COLO829 (cell line): ENCODE measurements at regions not wholly inside any gene's neighbourhood (a gene's known extent, or its start where the extent isn't known, plus 50 kb on each side); places are given as distances from the start of the nearest gene placed in this dataset.

Experiments
- DNase-seq: peaks from one replicate; pipeline ENCODE4 v3.0.0; 2012; ENCODE audit warnings: low spot score

DNA sequence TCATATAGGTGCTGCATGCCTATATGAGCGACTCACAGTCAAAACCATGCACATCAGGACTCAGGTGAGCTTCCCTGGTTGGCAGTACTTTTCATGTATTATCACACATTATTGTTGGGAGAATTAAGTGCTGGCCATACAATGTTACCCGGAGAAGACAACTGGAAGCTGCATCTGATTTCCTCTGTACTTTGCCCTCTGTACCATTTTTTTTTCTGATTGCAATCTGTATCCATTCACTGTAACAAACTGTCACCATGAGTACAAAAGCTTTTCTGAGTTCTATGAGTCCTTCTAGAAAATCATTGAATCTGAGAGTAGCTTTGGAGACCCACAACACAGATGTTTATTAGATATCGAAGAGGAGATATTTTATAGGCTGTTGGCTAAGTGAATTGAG lies 651.0 kb downstream of the NR2F1-AS1 start:
- DNase-seq = no peak

DNA sequence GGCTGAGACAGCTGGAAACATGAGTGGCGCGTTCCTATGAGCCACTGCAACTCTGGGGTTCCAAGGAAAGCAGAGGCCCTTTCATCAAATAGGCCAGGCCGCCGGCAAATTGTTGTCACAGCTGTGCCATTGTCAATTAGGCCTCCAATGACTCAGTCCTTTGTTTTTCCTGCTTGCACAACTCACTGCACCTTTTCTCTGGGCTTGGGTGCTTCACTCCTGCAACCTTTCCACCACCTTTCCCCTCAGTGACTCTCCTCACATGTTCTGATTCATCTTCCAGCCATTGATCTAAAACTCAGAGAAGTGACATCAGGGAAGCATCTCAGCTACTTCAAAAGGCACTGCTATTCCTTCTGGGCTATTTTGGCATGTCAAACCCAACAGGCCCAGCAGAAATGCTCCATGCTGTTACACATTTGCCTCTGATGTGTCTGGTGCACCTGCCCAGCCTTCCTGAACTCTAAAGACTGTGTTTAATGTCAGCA lies 653.7 kb downstream of the NR2F1-AS1 start:
- DNase-seq = no peak

DNA sequence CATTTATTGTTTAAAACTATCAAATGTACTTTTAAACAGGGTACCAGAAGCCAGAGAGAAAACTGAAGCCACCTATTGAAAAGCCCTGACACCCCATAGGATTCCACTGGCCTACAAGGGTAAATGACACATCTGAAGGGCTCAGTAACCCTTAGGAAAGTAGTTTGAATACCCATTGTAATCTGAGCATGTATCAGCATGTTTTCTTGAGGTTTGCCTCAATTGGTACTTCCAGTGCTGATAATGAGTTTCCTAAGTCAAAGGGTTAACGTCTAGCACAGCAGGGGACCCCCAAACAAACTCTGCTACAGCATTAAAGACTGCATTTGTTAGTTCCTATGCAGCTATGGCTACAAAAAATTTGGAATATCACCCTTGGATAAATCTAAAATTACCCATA lies 657.1 kb downstream of the NR2F1-AS1 start:
- DNase-seq = no peak

DNA sequence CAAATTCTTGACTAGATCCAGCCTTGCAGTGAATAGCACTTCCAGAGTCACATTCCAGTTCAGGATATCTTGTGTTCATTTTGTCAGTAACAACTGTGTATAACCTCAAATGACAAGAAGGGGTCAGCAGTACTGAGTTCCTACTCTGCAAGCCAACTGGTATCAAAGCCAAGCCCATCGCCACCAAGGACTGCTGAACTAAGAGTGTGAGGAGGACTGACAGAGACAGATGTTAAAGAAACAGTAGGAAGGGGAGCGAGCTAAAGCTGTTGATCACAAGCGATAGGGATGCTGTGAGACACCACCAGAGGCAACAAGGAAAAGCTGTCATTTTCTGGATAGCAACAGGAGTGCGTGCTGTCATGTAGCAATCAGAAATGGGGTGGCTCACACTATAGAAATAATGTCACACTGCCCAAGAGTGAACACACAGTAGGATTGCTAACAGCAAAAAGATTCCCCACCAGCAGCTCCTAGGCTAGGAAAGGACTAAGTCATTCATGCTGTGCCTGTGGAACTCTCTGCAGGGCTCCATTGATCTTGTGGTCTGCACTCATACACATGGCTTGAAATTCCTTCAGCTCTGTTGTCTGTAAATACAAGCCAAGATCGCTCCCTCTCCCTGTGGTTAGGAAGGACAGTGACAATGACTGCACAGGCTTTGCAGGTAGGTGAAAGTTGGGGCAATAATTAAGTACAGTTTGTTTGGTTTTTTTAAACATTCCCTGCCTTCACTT lies 658.6 kb downstream of the NR2F1-AS1 start:
- DNase-seq = no peak

DNA sequence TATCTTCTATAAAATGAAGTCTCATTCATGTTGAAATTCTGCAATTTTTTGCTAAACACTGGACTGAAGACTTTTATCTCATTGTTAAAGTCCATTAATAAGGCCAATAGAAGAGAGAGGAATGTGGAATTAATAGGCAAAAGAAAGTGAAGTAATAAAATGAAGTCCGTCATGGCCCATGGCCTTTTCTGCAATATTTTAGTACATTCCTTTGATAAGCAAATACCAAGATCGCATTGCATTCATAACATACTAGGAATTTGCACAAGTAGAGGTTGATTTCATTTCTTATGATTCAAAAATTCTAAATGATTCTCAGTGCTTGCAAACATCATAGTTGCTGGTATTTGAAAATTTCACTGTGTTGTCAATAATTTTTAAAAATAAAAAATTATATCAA lies 664.0 kb downstream of the NR2F1-AS1 start:
- DNase-seq = no peak

DNA sequence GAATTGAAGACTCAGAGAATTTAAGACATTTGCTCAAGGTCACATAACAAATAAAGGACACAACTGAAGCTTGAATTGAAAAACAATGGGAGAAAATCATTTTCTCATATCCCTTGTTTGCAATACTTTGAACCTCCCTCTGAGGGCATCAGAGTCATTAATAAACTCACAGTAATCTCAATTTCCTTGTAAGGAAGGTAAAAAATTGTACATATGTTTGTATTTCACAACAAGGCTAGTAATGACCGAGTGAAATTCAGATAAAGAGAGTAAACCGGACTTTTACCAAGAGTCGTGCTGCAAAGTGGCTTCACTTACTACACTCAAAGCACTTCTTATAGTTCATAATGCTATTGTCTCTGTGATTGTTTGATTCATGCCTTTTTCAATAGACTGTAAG lies 665.0 kb downstream of the NR2F1-AS1 start:
- DNase-seq = no peak

DNA sequence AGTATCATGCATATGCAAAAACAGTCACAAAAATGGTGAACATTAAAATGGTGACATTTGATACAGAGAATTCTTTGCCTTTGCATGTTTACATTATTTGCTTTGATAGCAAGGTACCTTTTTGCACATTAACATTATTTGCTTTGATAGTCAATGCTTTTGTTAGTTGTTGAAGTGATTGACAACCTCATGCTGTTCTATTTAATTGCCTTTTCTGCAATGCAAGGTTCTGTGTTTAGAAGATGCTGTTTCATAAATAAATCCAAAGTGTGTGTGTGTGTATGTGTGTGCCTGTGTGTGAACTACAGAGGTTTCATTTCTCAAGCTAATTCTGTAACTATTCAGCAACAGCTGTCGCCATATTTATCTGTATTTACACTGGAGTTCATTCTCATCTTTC lies 668.7 kb downstream of the NR2F1-AS1 start:
- DNase-seq = no peak

DNA sequence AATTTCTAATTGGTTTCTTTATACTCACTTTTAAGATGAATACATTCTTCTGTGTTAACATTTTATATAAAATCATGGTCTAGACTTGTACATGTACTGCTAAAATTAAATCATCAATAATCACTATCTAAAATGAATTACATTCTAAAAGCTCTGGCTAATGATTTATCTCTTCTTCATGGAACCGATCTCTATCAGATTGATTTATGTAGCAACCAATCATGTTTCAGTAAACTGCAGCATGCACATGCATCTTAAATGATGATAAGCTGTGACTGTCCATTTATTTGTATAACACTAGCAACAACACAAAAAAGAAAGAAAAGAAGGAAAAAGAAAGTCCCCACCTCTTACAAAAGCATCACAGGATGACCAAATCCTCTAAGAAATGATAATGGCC lies 669.2 kb downstream of the NR2F1-AS1 start:
- no peak for DNase-seq

DNA sequence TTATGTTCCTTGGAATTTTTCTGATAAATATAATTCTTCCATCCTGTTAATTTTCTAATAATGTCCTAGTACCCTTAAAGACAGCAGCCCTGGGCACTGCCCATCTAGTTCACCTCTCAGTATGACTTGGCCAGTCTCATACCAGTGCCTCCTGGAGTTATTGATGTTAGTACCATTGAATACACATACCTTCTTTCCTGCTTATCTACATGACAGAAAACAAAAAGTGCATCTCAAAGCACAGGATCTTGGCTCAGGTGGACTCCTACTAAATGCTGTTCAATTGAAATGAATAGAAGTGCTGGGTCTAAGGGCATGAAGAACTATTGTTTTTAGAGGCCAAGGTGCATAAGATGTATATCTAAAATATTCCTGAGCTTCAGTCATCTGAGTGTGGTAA lies 669.7 kb downstream of the NR2F1-AS1 start:
- no peak for DNase-seq

DNA sequence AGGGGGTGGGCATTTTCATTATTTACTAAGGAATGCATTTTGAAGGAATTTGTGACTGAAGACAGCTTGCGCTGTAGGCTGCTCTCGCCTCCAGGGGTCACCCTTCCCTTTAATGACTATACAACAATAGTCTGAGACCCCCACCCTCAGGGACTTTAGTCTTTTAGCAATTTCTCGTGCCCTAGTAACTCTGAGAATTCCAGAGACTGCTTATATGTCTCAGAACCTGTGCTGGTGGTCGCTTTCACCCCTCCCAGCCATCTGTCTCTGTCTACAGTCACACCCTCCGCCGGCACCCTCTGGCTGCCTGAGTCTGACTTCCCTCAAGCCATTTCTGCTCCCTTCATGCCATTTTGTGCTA lies 671.4 kb downstream of the NR2F1-AS1 start:
- no peak for DNase-seq

DNA sequence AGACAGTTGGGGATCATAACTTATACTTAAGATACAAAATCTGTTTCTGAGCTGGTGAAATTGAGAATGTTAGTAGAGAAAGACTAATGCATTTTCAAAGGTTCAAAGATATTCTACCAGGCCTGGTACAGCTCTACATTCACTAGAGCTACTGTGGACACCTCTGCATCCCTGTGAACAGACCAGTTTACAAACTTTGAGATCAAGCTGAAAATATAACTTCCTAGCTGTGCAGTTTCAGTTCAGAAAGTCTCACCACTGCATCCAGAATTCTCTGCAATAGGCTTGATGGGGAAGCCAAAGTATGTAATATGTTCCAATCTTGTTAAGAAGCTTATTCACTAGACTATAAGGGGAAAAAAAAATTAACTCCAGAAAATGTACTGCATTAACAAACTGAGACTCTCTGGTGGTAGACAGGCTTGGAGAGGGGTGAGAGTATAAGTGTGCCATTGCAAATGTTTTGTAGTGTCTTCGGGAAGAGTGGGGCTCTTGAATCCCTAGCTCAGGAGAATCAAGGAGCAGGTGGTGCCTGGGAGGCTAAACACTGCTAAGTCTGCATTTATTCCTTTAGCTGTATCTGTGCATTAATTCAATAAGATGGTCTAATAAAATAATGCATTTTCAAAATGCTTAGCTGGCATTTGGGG lies 671.9 kb downstream of the NR2F1-AS1 start:
- no peak for DNase-seq

DNA sequence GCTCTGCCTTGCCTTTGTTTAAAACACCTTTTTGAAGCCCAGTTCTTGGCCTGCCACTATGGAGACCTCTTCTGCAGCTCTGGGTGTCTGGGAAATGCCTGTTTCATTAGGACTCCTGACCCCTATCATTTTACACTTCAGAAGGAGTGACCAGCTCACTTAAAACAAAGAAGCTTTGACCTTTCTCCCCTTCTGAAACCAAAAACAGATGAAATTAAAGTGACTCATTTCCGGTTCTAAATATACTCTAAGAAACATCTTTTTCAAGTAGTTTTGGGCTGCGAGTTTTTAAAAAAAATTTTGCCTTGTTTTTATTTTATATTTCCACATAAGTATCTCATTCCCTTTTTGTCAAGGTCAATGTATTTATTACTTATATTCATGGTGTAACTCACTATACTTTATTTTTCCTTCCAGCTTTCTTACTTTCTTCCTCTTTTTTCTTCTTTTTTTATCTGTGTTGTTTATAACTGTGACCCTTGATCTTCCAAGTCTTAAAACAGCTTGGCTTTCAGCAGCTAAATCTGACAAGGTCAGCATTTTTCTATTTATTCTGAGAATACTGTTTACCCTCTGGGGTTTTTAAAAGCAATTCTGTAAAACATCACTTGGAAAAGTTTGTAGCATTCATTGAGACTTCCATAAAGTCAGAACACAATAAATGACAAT lies 672.9 kb downstream of the NR2F1-AS1 start:
- peak; percentile 23 for DNase-seq

DNA sequence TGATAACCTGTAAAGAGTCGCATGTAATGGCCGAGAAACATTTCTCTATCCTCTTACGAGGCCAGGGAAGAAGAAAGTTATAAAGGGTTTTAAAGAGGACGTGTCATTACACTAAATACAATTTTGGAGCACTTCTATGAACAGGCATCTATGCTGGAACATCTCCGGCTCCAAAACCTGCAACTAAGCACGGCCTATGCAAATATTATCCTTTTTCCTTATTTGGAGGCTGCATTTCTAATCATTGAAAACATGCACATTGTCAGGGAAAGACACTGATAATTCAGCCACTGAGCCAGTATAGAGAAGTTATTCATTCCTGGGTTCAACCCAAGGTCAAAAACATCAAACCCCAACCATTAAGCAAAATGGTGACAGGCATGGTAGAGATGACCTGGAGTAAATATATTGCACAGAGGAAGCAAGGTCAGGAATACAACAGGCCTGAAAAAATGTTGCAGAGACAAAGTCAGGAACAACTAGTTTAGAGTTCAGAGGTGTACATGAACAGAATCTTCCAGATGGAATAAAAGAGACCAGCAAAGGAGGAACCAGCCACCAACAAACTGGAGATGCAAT lies 674.1 kb downstream of the NR2F1-AS1 start:
- DNase-seq = no peak

DNA sequence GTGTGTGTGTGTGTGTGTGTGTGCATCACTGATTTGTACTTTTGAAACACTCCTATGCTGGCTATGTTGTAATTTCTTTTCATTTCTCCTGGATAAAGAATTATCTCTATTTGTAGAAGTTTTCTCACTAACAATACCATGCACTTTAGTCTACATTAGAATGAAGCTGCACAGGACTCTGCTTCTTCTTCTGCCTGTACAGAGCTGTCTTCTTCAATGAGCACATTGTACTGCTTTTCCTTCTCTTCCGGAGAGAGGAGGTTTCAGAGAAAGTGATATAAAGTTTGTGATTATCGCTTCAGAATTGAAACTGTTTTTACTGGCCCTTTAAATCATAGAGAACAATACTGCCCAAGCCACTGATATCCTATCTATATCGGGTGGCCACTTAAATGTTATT lies 677.0 kb downstream of the NR2F1-AS1 start:
- no peak for DNase-seq

DNA sequence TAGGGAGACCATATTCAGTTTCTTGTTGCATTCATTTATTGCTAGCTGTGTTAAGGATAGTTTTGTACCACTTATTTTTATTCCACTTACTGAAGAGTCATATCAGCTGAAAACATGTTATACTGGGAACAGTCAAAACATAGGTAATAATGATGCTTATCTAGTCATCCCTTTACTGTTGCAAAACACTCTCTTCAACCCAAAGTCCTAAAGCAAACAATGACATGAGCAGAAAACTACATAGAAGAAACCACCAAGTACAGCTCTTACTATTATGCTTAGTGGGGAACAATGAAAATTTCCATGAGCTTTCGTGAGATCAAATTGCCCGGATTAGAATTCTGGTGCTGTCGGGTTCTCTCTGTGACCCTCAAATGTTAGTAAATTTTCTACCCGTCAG lies 681.4 kb downstream of the NR2F1-AS1 start:
- DNase-seq = no peak

DNA sequence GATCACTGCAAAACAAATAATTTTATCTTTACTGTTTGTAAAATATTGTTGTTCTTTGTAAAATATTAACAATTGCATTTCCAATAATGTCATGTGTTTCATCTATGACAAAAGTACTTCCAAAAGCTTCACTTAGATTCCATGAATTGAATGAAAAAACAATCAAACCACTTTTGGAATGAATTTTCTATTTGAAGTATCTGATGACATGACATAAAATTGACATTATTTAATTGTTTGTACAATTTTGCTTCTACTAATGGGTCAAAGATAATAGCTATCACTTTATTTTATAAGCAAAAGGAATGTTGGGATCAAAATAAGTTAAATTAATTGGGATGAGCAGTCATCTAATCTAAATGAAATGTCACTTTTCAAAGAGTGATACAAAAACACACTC lies 684.3 kb downstream of the NR2F1-AS1 start:
- DNase-seq = no peak

DNA sequence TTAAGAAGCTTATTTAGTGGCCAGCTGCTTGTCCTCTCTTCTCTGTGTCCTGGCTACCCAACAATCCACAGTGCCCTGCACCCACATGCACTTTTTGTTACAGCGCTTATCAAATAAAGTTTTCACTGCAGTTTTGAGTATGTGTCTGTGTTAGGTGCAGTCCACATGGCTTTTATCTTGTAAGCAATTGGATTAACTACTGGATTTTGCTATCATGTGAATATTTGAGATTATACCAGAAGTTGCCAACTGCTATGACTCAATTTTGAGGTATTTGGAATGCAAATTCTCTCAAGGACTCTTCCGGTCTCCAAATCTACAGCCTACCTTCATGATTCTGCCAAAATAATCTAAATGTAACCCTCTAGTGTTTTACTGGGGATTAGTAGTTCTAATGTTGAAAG lies 690.2 kb downstream of the NR2F1-AS1 start:
- no peak for DNase-seq

DNA sequence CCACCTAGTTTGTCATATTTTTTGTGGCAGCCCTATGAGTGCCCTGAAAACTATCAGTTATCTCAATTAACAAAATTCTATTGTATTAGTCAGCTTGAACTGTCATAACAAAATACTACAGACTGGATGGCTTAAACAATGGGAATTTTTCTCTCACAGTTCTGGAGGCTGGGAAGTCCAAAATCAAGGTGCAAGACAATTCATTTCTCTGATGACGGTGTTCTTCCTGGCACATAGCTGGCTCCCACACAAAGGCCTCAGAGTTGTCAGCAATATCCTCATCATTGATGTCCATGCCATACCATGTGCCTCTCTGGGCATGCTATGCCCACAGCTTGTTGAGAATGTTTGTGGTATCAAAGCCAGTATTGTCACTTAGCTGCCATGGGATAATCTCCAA lies 691.9 kb downstream of the NR2F1-AS1 start:
- no peak for DNase-seq

DNA sequence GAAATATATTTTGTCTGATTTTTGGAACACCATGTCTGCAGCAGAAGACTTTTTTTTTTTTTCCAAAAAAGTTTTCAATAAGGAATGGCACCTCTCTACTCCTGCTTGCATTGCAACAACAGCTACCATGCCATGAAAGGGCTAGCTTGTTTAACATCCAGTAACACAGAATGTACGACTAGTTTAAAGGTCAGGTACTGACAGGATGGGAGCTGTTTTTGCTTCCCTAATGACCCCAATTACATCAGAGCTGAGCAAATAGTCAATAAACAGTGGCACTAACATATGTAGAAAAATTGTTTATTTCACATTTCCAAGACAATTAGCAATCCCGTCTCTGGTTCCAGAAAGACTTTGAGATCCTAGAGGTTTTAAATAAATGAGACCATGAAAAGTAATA lies 693.8 kb downstream of the NR2F1-AS1 start:
- no peak for DNase-seq

DNA sequence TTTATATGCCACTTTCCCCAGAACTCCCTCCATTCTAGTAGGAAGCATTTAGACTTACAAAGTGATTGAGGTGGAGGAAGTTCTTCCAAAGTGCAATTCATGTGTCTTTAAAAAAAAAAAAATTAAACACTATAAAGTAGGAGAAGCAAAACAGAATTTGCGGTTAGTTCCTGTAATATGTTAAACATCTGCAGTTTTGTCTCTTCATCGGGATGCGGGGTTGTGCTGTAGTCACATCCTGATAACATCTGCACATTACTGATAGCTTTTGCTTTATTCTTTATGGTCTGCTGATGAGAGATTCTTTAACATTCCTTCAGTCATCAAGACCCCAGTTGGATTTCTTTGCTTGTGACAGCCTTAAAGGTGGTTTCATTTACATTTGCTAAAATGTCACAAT lies 694.3 kb downstream of the NR2F1-AS1 start:
- DNase-seq = no peak

DNA sequence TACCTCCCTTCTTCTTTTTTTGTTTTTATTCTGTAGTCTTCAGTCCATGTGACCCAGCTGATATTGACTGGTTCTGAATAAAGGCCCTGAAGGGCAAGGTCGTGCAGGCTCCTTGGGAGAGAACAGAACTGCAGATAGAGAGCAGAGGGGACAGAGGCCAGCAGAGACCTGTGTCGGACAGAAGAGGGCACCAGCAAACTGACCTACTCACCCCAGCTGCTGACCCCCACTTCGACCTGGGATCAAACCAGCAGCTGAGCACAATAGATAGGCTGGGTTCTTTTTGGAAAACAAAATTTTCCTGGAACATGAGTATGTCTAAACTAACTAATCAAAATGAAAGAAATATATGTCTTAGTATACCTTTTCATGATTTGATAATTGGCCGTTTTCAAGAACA lies 695.1 kb downstream of the NR2F1-AS1 start:
- DNase-seq = no peak

DNA sequence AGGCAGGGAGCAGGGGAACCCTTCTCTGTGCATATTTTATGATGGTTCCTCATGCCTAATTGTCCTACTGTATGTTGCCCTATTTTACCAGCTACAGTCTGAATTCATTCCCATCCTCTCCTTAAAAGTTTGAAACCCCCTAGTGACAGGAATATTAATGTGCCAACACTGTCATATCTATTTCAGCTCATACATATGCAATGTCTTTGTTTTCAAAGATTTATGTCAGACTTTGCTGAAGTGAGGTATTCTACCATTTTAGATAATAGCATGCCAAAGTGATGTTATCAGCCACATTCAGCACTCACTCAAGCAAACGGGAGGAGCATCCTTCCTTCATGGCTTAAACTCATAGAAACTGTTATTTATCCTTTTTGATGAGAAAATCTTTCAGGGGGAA lies 696.5 kb downstream of the NR2F1-AS1 start:
- no peak for DNase-seq
